IMR-90 (cell line): ENCODE measurements at regions not wholly inside any gene's neighbourhood (a gene's known extent, or its start where the extent isn't known, plus 50 kb on each side); places are given as distances from the start of the nearest gene placed in this dataset.

Experiments
- BHLHE40 ChIP-seq: fragments of 150-350 bp; IDR thresholded peaks from 2 replicates; pipeline ENCODE4 v1.6.1; 2016; ENCODE audit warnings: mild to moderate bottlenecking, low read depth, low read length
- CEBPB ChIP-seq: IDR thresholded peaks from 2 replicates; pipeline ENCODE4 v1.6.1; 2012; ENCODE audit warnings: low read depth, low read length, improper control_type of control experiment
- CHD1 ChIP-seq: IDR thresholded peaks from 2 replicates; pipeline ENCODE4 v1.6.1; 2012; ENCODE audit warnings: low read depth, low read length, improper control_type of control experiment
- MXI1 ChIP-seq: IDR thresholded peaks from 2 replicates; pipeline ENCODE4 v1.6.1; 2012; ENCODE audit warnings: low read depth, mild to moderate bottlenecking, low read length, moderate library complexity, borderline replicate concordance
- POLR2A ChIP-seq: IDR thresholded peaks from 2 replicates; pipeline ENCODE4 v1.6.1; 2012; ENCODE audit warnings: mild to moderate bottlenecking, low read depth, low read length
- RAD21 ChIP-seq: IDR thresholded peaks from 2 replicates; pipeline ENCODE4 v1.6.1; 2012; ENCODE audit warnings: low read length, improper control_type of control experiment
- RFX5 ChIP-seq: IDR thresholded peaks from 2 replicates; pipeline ENCODE4 v1.8.0; 2012; ENCODE audit warnings: low read depth, mild to moderate bottlenecking, low read length, moderate library complexity
- USF2 ChIP-seq: fragments of 150-350 bp; IDR thresholded peaks from 2 replicates; pipeline ENCODE4 v1.6.1; 2017; ENCODE audit warnings: mild to moderate bottlenecking, antibody characterized with exemption, low read length, low read depth
- TF ChIP-seq, protein P1 (sequence below): conservative IDR thresholded peaks from 2 replicates; pipeline ENCODE4 v1.5.1; 2012; ENCODE audit warnings: mild to moderate bottlenecking, low read depth, low read length, improper control_type of control experiment
- TF ChIP-seq, protein P2 (sequence below): fragments of 150-350 bp; IDR thresholded peaks from 2 replicates; pipeline ENCODE4 v1.6.1; 2016; ENCODE audit warnings: low read depth, mild to moderate bottlenecking, low read length, moderate library complexity, borderline replicate concordance

GRCh38 chr2:19748711-19749506, 152.9 kb downstream of the TTC32 start:
- TF ChIP-seq CEBPB (no peak), BHLHE40 (no peak), RAD21 (no peak), POLR2A (no peak), CHD1 (no peak), RFX5 (no peak), MXI1 (no peak), USF2 (no peak)
- TF ChIP-seq, protein P1, sequence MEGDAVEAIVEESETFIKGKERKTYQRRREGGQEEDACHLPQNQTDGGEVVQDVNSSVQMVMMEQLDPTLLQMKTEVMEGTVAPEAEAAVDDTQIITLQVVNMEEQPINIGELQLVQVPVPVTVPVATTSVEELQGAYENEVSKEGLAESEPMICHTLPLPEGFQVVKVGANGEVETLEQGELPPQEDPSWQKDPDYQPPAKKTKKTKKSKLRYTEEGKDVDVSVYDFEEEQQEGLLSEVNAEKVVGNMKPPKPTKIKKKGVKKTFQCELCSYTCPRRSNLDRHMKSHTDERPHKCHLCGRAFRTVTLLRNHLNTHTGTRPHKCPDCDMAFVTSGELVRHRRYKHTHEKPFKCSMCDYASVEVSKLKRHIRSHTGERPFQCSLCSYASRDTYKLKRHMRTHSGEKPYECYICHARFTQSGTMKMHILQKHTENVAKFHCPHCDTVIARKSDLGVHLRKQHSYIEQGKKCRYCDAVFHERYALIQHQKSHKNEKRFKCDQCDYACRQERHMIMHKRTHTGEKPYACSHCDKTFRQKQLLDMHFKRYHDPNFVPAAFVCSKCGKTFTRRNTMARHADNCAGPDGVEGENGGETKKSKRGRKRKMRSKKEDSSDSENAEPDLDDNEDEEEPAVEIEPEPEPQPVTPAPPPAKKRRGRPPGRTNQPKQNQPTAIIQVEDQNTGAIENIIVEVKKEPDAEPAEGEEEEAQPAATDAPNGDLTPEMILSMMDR = no peak
- TF ChIP-seq, protein P2, sequence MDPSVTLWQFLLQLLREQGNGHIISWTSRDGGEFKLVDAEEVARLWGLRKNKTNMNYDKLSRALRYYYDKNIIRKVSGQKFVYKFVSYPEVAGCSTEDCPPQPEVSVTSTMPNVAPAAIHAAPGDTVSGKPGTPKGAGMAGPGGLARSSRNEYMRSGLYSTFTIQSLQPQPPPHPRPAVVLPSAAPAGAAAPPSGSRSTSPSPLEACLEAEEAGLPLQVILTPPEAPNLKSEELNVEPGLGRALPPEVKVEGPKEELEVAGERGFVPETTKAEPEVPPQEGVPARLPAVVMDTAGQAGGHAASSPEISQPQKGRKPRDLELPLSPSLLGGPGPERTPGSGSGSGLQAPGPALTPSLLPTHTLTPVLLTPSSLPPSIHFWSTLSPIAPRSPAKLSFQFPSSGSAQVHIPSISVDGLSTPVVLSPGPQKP = no peak
